ENCODE measurements at regions not wholly inside any gene's neighbourhood (a gene's known extent, or its start where the extent isn't known, plus 50 kb on each side); places are given as distances from the start of the nearest gene placed in this dataset.

GRCh38 chr18:56139792-56140254 lies 498.6 kb downstream of the TXNL1 start:
- TF ChIP-seq CTCF (IDR thresholded peaks at IDR 0.05; ENCODE audit: low read depth, low read length, poor library complexity, severe bottlenecking), result no peak
- TF ChIP-seq EZH2phosphoT487 (IDR thresholded peaks at IDR 0.05; ENCODE audit: borderline replicate concordance, low read length), result no peak
